ENCODE measurements at regions not wholly inside any gene's neighbourhood (a gene's known extent, or its start where the extent isn't known, plus 50 kb on each side); places are given as distances from the start of the nearest gene placed in this dataset.
"Not testable (repeated sequence)": the region's sequence is repeated elsewhere in the genome, so short reads cannot be mapped to it uniquely, and the experiment has no call there.

DNA sequence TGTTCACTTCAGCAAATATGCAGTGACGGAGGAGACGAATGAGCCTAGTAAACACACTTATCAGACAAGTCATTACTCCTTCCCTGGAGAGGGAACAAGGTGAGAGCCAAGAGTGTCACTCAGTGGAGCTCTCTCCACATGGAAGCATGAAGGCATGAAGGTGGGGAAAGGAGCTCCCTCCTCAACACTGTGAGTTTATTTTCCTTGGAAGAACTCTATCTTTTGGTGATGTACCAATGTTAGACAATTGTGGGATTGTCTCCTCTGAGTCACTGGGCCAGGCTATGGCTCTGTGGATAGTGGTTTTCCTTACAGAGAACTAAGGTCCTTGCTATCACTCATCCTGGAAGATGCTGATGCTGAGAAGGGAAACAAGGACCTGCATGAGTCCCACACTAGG is 200.2 kb downstream of the CPEB2 start:
- Histone ChIP-seq H3K4me1 (no peaks in the 10 kb centered on the region), H3K27ac (no peak overlapping the region)

DNA sequence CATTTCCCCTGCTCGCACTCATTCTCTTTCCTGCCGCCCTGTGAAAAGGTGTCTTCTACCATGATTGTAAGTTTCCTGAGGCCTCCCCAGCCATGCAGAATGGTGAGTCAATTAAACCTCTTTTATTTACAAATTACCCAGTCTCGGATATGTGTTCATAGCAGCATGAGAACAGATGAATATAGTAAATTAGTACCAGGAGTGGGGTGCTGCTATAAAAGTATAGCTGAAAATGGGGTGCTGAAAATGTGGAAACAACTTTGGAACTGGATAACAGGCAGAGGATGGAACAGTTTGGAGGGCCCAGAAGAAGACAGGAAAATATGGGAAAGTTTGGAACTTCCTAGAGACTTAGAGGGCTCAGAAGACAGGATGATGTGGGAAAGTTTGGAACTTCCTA is 204.2 kb downstream of the CPEB2 start:
- intact Hi-C loops (cut with DNase I; ENCODE audit: low total_unique reads): not testable (repeated sequence)

More for the DNA sequence above, 200.2 kb downstream of the CPEB2 start:
- Histone ChIP-seq H3K27me3 (replicated peaks in 1 of 7) (no peaks in the 10 kb centered on the region), H3K9me3 (peaks cover 0 to 22% (median 19%) of the 10 kb centered on the region in 8 donors), H3K36me3 (no peaks in the 10 kb centered on the region), H3K4me3 (no peak overlapping the region)
- DNase-seq: no peak
- 83 to 96% (median 86%) methylated on average over 2 of the region's 2 CpGs for WGBS, 5 donors
- intact Hi-C loops (cut with DNase I; ENCODE audit: low total_unique reads): no loop called here
- TF ChIP-seq POLR2AphosphoS5 (IDR thresholded peaks at IDR 0.05) (no peak), POLR2A (IDR thresholded peaks at IDR 0.05) (no peak)
- TF ChIP-seq, protein P1, sequence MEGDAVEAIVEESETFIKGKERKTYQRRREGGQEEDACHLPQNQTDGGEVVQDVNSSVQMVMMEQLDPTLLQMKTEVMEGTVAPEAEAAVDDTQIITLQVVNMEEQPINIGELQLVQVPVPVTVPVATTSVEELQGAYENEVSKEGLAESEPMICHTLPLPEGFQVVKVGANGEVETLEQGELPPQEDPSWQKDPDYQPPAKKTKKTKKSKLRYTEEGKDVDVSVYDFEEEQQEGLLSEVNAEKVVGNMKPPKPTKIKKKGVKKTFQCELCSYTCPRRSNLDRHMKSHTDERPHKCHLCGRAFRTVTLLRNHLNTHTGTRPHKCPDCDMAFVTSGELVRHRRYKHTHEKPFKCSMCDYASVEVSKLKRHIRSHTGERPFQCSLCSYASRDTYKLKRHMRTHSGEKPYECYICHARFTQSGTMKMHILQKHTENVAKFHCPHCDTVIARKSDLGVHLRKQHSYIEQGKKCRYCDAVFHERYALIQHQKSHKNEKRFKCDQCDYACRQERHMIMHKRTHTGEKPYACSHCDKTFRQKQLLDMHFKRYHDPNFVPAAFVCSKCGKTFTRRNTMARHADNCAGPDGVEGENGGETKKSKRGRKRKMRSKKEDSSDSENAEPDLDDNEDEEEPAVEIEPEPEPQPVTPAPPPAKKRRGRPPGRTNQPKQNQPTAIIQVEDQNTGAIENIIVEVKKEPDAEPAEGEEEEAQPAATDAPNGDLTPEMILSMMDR (IDR thresholded peaks at IDR 0.05 in 8 of 11, conservative IDR thresholded peaks at IDR 0.05 in 3 of 11): no peak

DNA sequence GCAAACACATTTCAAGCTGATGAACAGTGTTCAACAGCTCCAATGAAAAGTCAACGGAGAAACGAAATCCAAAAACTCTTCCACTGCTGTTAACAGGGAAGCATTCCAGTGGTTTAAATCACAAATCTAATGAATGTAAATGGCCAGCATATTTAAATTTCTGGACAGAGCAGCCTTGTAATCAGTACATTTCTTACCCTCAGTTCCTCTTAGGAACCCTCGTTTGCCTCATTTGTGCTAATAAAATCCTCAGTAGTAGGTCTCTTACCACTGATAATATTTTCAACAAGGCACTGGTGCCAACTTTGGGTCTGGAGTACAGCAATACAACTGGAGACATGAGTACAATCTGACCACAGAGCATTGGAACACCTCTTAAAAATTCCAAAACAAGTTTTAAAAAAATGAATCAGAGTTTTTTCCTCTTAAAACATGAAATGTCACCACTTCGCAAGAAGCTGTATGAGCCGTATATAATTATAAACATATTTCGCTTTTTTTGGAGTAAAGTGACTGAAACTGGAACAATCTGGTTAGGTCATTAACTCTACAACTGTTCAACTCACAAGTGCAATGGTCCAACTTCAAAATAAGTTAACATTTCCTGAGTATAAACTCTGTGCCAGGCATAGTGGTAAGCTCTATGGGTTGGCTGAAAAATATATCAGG is 211.2 kb downstream of the CPEB2 start:
- 87 to 93% (median 89%) methylated on average over 6 of the region's 6 CpGs for WGBS, 5 donors
- Histone ChIP-seq H3K36me3 (no peaks in the 10 kb centered on the region), H3K9me3 (peaks cover 0 to 1% (median 0%) of the 10 kb centered on the region in 8 donors), H3K4me3 (no peak overlapping the region), H3K27me3 (replicated peaks in 1 of 7) (no peaks in the 10 kb centered on the region), H3K4me1 (no peaks in the 10 kb centered on the region), H3K27ac (no peak overlapping the region)
- intact Hi-C loops (cut with DNase I; ENCODE audit: low total_unique reads): no loop called here
- no peak for DNase-seq
- TF ChIP-seq POLR2A (IDR thresholded peaks at IDR 0.05) (no peak), POLR2AphosphoS5 (IDR thresholded peaks at IDR 0.05) (no peak)
- TF ChIP-seq, protein P1 (IDR thresholded peaks at IDR 0.05 in 8 of 11, conservative IDR thresholded peaks at IDR 0.05 in 3 of 11): no peak

More for the DNA sequence above, 204.2 kb downstream of the CPEB2 start:
- H3K36me3 ChIP-seq; H3K4me1 ChIP-seq; H3K27me3 ChIP-seq (replicated peaks in 1 of 7); H3K27ac ChIP-seq; H3K4me3 ChIP-seq; DNase-seq: not testable (repeated sequence)
- H3K9me3 ChIP-seq: peaks cover 0 to 30% (median 24%) of the 10 kb centered on the region in 8 donors
- WGBS, 5 donors: 63 to 88% (median 83%) methylated on average over 3 of the region's 3 CpGs

DNA sequence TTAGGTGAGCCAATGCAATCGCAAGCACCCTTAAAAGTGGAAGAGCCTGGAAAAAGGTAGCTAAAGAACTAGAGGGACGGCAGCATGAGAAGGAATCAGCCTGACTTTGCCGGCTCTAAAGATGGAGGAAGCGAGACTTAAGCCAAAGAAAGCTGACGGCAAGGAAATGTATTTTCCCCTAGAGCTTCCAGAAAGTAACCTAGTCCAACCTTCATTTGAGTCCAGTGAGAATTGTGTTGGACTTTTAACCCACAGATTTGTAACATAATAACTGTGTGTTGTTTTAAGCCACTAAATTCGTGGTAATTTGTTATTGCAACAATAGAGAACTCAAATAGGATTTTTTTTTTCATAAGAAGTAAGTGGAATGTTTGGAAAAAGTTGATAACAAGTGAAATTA is 212.7 kb upstream of the C1QTNF7 start:
- no peak for DNase-seq
- H3K4me3 ChIP-seq: no peak overlapping the region
- H3K27me3 ChIP-seq (replicated peaks in 1 of 7): no peaks in the 10 kb centered on the region
- H3K27ac ChIP-seq: no peak overlapping the region
- no peaks in the 10 kb centered on the region for H3K4me1 ChIP-seq
- WGBS, 5 donors: 87 to 91% (median 88%) methylated on average over 6 of the region's 6 CpGs
- no peaks in the 10 kb centered on the region for H3K9me3 ChIP-seq
- intact Hi-C loops (cut with DNase I; ENCODE audit: low total_unique reads): no loop called here
- TF ChIP-seq POLR2AphosphoS5 (IDR thresholded peaks at IDR 0.05): no peak
- TF ChIP-seq, protein P1 (IDR thresholded peaks at IDR 0.05 in 8 of 11, conservative IDR thresholded peaks at IDR 0.05 in 3 of 11): no peak
- no peaks in the 10 kb centered on the region for H3K36me3 ChIP-seq
